Dedifferentiated amniotic fluid mesenchymal stem cell (primary cell): ENCODE measurements at regions not wholly inside any gene's neighbourhood (a gene's known extent, or its start where the extent isn't known, plus 50 kb on each side); places are given as distances from the start of the nearest gene placed in this dataset.

Experiments used
- DNase-seq: peaks from one replicate; pipeline ENCODE4 v3.0.0-alpha.2; 2016; ENCODE audit errors: extremely low spot score

DNA sequence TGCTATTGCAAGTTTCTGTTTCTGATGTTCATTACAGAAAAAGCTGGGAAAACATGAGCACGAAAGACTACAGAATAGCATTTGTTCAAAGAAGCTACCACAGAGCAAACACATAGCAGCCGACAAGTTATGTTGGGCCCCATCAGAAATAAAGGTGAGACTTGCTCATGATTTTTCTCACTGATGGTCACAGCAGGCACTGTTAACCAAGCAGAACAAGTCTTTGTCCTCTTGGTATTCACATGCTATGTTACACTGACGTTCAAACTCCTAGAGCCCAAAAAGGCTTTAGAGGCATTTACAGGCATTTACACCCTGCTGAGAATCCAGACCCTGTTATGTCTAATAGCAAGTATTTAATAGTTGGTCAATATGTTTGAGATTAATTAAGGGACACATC lies 235.0 kb upstream of the HNMT start:
- no peak for DNase-seq

DNA sequence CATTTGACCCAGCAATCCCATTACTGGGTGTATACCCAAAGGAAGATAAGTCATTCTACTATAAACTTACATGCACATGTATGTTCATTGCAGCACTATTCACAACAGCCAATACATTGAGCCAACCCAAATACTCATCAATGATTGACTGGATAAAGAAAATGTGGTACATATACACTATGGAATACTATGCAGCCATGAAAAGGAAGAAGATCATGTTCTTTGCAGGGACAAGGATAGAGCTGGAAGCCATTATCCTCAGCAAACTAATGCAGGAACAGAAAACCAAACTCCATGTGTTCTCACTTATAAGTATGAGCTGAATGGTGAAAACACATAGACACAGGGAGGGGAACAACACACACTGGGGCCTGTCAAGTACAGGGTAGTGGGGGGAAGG lies 226.7 kb upstream of the HNMT start:
- DNase-seq, result no peak

DNA sequence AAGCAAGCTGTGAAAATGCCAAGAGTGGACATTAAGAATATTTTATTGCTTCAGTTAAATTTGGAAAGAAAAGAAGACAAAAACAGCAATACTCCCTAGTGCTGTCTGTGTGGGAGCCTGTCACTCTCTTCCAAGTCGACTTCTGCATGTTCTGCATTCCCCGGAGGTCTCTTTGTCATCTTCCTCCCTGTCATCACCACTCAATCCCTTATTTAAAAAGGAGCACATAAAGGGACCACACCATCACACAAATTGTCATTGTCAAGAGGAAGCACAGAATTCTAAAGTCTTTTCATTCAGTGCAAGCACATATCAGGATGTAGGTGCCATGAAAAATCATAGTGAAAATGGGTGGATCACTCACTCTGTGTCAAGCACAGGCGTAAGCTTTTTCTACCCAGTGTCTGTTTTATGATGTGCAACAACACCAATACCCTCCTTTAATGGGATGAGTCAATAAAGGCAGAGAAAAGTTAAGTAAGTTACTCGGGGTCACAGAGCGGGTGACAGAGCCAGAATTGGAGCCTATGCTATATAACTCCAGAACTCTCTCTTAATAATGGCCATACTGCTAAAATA lies 222.4 kb upstream of the HNMT start:
- no peak for DNase-seq

GRCh38 chr2:137747509-137747908 lies 216.8 kb upstream of the HNMT start:
- no peak for DNase-seq

DNA sequence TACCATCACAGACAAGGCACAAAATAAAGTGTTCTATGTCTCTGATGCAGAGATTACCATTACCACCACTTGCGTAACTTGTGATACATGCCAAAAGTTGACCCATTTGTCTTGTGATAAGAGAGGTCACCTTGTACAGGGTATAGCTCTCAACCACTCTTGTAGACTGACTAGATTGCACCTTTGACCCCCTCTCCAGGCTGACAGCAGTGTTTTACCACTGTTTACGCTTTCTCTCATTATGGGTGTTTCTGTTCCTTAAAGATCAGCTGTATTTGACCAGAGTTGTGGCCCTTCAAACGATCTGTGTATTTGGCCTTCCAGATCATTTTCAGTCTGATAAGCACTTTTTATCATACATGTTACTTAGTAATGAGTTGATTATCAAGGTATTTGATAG lies 215.7 kb upstream of the HNMT start:
- no peak for DNase-seq

DNA sequence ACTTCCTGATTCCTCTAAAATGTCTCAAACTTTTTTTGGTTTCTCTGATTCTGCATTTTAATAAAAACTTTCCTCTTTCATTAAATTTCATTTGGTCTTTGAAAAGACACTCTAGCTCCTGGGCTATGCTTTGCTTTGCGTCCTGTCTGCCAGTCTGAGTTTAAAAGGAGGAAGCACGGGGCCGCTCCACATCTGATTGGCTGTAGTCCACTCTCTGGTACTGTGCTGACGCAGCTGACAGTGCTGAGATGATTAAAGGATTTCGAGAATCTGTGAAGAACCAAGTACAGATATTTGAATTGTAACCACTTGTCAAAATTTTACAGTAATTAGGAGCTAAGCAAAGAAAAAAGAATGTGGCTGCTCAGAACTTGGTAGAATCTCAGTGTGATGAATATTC lies 199.6 kb upstream of the HNMT start:
- no peak for DNase-seq

- DNase-seq, result no peak
These were observed 194.9 kb upstream of the HNMT start for GRCh38 chr2:137769406-137769805.

DNA sequence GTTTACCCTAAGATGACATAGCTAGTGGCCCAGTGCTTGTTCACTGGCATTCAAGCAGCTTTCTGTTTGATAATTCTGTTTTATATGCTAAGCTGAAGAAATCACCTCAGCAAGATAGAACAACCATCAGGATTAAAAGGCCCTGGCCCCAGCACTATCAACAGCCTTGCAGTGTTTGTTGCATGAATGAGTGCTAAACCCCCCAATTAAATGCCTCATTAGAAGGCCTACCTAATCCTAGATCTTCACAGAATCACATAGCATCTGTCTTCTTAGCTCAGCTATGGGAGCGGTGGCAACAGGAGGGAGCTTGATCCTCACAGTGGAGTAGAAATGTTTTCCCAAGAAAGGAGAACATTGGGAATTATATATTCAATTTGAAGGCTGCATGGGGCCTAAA lies 194.1 kb upstream of the HNMT start:
- no peak for DNase-seq

GRCh38 chr2:137771064-137771463 lies 193.2 kb upstream of the HNMT start:
- no peak for DNase-seq

- no peak for DNase-seq
These were observed 191.8 kb upstream of the HNMT start for GRCh38 chr2:137772451-137772850.

DNA sequence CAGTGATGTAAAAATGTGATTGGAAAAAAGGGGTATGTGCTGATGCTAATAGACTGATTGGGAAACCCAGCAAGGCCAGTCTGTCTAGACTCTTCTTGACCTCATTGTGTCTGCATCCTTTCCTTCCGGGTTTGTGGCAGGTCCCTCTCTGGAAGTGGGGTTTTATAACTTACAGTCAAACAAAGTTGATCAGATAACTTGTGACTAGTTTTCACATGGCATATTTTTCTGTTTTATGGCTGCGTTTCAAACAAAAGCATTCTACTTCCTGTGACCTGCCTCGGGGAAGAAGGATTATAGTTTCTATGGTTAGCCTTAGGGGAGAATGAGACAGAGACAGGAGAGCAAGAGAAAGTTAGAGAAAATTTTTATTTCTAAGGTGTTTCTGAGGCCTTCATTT lies 188.7 kb upstream of the HNMT start:
- DNase-seq, result no peak

DNA sequence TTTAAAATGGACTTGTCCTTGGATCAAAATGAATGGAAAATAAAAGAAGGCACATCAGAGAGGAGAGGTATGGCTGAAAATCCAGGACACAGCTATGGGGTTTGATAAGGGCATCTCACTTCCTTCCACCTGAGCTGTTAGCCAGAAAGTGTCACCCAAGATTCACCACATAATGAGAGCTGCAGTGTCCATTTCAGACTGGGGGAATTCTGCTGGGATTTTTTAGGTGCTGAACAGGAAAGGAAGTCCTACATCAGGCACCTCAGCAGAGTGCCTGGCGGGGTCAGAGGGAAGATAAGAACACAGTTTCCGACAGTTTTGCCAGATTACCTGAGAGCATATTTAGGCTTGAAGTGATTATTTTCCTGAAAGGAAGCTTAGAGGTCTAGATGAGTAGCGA lies 187.6 kb upstream of the HNMT start:
- DNase-seq, result no peak

DNA sequence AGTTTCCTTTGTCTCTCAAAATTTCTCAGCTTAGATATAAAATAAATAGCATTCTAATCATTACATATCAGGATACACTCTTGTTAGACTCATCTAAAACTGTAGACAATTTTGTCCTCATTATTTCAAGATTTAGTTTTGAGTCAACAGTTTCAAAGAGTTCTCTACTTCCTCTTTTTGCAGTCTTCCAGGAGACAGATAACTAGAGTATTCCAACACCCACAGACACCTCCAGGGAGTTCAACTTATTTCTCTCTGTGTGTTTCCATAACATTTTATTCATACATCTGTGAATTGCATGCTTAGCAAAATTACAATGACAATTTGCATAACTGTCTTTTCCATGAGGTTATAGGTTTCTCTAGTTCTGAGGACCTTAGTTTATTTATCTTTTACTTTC lies 166.6 kb upstream of the HNMT start:
- no peak for DNase-seq

- DNase-seq, result no peak
These were observed 164.7 kb upstream of the HNMT start for GRCh38 chr2:137799600-137799999.

- DNase-seq, result no peak
These were observed 163.9 kb upstream of the HNMT start for GRCh38 chr2:137800386-137800785.

GRCh38 chr2:137801228-137801627 lies 163.0 kb upstream of the HNMT start:
- no peak for DNase-seq

DNA sequence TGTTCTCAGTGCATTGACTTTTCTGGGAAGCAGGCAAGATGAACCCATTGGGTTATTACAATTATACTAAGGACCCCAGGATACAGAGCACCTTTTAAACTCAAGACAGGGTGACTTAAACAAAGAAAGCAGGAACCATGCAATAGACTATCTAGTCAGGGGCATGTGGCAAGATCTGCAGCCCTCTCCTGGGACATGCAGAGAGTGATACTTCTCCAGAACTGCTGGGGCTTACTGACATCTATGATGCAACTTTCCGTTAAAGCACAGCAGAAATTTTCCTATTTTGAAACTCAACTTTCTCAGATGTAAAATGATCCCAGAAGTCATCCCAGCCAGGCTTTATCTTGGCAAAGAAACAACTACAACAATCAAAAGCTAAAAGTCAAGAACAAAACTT lies 162.2 kb upstream of the HNMT start:
- DNase-seq, result no peak

GRCh38 chr2:137806068-137806805 lies 158.0 kb upstream of the HNMT start:
- no peak for DNase-seq

GRCh38 chr2:137809252-137809651 lies 155.0 kb upstream of the HNMT start:
- DNase-seq, result no peak

GRCh38 chr2:137809837-137810236 lies 154.4 kb upstream of the HNMT start:
- DNase-seq, result no peak

DNA sequence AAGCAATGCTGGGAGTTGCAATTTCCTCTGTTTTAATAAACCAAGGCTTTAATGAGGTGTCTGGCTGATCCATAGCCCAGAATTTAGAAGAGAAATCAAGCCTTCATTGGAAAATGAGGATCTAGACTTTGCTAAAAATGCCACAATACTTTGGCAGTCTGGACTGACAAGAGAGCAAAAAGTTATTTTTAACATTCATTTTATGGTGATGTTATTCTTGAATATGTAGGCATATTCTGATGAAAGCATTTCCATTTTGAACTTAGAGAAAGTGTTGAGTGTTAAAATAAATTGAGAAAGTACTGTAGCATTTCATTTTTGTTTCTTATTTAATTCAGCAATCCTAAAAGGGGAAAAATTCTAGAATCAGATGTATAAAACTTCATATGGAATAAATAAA lies 151.8 kb upstream of the HNMT start:
- DNase-seq, result no peak

DNA sequence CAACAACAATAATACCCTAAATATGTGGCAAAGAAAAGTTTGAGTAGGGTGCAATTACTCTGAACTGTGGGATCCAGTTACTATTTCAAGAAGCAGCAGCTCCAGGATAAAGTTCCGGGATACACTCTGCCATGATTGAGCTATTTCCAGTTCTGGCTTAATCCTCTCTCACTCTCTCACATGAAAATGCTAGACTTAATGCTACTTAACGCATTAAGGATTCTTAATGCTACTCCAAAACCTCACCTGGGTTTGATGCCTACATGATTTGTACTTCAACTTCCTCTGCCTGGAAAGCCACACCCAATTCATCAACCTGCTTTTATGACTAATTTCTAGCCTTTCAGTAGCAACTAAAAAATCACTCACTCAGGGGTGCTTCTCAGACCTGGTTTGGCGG lies 151.1 kb upstream of the HNMT start:
- DNase-seq, result no peak

DNA sequence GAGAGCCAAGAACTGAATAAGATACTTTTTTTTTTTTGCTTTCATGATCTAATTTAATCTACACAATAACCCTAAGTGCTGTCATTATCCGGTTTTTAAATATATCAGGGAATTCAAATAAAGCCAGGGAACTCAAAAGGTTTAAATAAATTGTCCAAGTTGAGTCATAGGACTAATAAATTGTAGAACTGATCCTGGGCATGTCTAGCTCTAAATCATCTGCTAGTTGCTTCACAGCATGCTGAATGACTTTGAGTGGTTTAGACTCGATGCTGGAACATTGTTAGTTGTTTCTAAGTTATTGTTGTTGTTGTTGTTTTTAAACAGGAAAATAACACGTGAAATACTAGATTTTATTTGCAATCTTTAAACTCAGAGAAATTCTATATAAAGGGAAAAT lies 147.2 kb upstream of the HNMT start:
- DNase-seq, result no peak

GRCh38 chr2:137823196-137823595 lies 141.1 kb upstream of the HNMT start:
- no peak for DNase-seq
